HG03135 (cell line): ENCODE measurements at regions not wholly inside any gene's neighbourhood (a gene's known extent, or its start where the extent isn't known, plus 50 kb on each side); places are given as distances from the start of the nearest gene placed in this dataset.
"Not testable (repeated sequence)": the region's sequence is repeated elsewhere in the genome, so short reads cannot be mapped to it uniquely, and the experiment has no call there.

ENCODE experiments used
- ATAC-seq: cut with Tn5 transposase; IDR thresholded peaks from one replicate; pipeline ENCODE4 v1.9.1; 2021; ENCODE audit warnings: mild to moderate bottlenecking, moderate library complexity; ENCODE audit not compliant: unreplicated experiment

GRCh38 chr2:8558096-8558495, 123.8 kb upstream of the ID2 start:
- ATAC-seq: no peak

GRCh38 chr2:8558956-8559355, 122.9 kb upstream of the ID2 start:
- no peak for ATAC-seq

DNA sequence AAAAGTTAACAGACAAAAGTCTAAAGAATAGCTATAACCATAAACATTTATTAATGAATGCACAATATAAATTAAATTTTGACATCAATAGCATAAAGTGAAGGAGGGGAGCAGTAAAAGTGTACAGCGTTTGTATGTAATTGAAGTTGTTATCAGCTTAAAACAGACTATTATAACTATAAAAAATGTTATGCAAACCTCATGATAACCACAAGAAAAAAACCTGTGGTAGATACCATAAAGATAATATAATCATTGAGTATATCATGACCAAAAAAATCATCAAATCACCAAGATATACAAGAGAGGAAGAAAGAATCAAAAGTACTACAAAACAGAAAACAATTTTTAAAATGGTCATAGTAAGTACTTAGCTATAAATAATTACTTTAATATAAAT, 122.1 kb upstream of the ID2 start:
- no peak for ATAC-seq

DNA sequence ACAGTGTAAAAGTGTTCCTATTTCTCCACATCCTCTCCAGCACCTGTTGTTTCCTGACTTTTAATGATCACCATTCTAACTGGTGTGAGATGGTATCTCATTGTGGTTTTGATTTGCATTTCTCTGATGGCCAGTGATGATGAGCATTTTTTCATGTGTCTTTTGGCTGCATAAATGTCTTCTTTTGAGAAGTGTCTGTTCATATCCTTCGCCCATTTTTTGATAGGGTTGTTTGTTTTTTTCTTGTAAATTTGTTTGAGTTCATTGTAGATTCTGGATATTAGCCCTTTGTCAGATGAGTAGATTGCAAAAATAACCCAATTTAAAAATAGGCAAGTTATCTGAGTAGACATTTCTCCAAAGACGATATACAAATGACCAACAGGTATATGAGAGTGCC, 120.2 kb upstream of the ID2 start:
- not testable (repeated sequence) for ATAC-seq

GRCh38 chr2:8563814-8564474, 117.9 kb upstream of the ID2 start:
- no peak for ATAC-seq

GRCh38 chr2:8564475-8564874, 117.4 kb upstream of the ID2 start:
- no peak for ATAC-seq

DNA sequence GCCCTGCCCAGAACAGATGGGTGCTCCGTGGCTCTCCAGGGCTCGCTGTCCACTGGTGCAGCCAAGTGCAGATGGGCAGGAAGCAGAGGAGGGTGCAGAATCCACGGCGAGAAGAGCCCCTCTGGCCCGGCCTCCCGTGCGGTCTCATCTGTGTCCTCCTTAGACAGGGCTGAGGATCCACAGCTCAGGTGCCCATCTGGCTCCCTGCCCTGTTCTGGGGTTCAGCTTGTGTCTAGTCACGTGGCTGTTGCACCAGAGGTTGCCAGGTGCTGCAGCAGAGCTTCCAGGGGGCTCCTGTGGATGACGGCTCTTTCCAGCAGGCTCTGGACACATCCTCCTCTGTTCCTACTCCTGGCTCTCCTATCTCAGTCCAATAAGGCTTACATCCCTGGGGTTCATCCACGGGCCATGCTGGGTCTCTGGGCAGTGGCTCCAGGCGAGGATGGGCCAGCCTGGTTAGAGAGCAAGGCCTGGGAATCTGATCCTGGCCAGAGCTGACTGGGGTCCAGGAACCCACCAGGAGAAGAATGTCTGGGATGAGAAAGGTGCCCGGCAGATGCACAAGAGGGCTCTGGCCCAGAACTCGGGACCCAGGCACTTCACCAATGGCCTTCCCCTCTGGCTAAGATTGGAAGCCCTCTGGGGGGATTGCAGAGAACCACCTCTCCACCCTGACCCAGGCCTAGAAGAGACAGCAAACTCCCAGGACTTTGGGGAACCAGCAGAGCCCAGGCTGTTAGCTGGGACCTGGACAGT, 116.3 kb upstream of the ID2 start:
- no peak for ATAC-seq

DNA sequence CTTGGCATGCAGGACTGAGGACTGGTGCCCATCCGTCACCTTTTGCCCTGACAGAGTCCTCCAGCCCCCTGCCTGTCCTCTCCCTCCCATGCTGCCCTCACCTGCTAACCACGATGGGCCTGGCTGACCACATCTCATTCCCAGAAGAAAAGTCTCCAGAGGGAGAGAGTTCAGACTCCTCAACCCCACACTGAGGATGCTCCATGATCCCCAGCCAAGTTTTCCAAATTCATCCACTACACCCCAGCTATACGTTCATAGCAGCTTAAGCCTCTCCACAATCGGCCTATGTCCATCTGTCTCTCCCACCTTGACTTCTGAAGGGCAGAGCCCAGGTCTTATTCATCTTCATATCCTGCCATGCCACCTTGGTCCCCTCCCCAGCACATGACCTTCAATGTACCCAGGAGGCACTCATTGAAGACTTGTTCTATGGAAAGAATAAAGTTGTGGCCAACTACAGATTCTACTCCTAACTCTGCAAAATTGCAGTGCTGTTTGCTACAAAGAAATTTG, 115.6 kb upstream of the ID2 start:
- ATAC-seq: no peak

GRCh38 chr2:8566774-8567468, 114.9 kb upstream of the ID2 start:
- no peak for ATAC-seq

GRCh38 chr2:8567469-8568260, 114.2 kb upstream of the ID2 start:
- no peak for ATAC-seq

DNA sequence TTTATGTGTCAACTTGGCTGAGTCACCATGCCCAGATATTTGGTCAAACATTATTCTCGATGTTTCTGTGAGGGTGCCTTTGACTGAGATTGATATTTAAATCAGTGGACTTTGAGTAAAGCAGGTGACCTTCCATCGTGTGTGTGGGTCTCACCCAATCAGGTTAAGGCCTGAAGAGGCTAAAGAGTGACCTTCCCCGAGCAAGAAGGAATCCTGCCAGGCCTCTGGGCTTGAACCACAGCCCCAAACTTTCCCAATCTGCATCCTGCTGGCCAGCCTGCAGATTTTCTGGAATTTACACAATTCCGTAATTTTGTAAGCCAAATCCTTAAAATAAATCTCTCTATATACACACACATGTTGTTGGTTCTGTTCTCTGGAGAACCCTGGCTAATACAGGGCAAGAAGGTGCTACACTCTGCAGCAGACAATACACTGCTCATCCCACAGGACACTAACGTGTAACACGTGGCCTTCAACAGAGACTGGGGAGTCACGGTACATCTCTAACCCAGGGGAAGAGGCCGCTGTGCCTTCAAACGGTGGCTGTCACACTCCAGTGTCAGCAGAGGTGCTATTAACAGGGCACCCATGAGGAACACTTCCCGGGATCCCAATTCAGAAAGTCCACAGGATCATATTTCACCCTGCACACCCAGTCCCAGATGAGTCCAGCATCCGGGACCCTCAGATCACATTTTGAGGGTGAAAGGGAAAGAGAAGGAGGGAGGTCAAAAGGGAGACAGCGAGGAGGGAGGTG, 113.1 kb upstream of the ID2 start:
- no peak for ATAC-seq

- ATAC-seq: no peak
Measured at GRCh38 chr2:8569332-8569930, 112.4 kb upstream of the ID2 start.

- no peak for ATAC-seq
Measured at GRCh38 chr2:8570637-8571036, 111.2 kb upstream of the ID2 start.

GRCh38 chr2:8571301-8571791, 110.5 kb upstream of the ID2 start:
- no peak for ATAC-seq

DNA sequence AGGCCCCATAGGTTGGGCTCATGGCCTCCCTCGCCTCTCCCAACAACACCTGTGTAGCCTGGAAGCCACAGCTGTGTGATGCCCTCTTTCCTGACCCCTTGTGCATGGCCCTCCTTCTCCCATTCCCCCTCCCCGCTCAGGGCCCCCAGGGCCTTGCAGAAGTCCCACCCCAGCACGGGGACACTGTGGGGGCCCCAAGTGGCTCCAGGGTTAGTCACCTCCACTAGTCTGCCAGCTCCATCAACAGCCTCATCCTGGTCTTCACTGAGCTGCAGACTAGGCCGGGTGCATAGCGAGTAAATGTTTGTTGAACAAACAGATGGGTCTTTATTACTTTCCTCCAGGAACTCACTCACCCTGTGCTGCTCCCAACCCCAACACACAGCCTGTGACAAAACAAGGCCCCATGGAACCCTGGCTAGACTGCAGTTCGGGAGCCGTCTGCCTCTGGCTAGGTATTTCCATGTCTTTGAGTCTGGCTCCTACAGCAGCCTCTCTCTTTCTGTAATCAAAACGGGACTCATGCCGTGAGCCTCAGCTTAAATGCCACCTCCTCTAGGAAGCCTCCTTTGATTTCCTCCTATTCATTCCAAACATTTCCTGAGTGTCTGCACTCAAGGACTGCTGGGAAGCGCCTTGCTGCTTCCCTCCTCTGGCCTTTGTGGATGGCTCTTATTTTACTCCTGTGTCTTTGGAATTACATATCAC, 109.9 kb upstream of the ID2 start:
- ATAC-seq: no peak

- ATAC-seq: no peak
Measured at GRCh38 chr2:8572712-8573233, 109.1 kb upstream of the ID2 start.

DNA sequence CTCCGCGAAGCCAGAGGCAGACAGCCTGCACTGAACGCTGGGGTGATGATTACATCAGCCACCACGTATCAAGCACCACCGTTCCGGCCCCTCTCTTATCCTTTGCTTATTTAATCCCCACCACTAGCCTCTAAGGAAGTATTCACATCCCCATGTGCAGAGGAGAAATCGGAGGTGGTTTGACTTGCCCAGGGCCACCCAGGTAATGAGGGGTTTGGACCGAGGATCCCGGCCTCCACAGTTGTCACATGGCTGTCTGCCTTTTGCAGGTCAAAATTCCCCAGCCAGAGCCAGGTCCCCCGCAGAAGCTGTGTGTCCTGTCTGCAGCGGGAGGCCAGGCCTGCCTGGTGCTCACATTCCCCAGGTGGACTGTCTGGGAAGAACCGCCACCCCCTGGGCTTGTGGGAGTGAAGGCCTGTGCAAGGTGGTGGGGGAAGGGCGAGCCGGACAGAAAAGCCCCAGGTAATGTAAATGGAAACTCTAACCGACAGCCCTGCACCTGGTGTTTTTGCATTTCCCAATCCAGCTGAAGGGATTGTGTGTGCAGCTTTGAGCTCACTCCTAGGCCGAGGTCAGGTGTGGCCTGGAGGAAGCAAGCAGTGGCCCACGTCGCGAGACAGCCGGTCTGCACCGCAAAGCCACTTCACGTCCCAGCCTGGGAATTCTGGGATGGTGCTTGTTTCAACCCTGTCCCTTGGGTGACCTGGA, 108.5 kb upstream of the ID2 start:
- ATAC-seq: no peak

GRCh38 chr2:8573942-8574195, 108.0 kb upstream of the ID2 start:
- no peak for ATAC-seq
